Ascending aorta (tissue), 2 donors: ENCODE measurements at regions not wholly inside any gene's neighbourhood (a gene's known extent, or its start where the extent isn't known, plus 50 kb on each side); places are given as distances from the start of the nearest gene placed in this dataset.
"Not testable (repeated sequence)": the region's sequence is repeated elsewhere in the genome, so short reads cannot be mapped to it uniquely, and the experiment has no call there.

Experiments used
- DNase-seq, 2 donors: peaks; one replicate each; pipeline ENCODE4 v3.0.0-alpha.2; 2019; ENCODE audit warnings: low spot score in 2 of 2
- H3K27ac ChIP-seq, 2 donors: fragments of 200-600 bp; sonication (generic); one replicate each; pipeline ENCODE4 v1.5.1; 2016 to 2017; ENCODE audit warnings: mild to moderate bottlenecking in 1 of 2
- H3K27me3 ChIP-seq: fragments of 200-600 bp; sonication (generic); one replicate; pipeline ENCODE4 v1.5.1; 2017
- H3K36me3 ChIP-seq, 2 donors: fragments of 200-600 bp; sonication (generic); one replicate each; pipeline ENCODE4 v1.5.1; 2016
- H3K4me1 ChIP-seq, 2 donors: fragments of 200-600 bp; sonication (generic); one replicate each; pipeline ENCODE4 v1.5.1; 2016 to 2017; ENCODE audit warnings: mild to moderate bottlenecking in 1 of 2
- H3K4me3 ChIP-seq, 2 donors: fragments of 200-600 bp; sonication (generic); one replicate each; pipeline ENCODE4 v1.5.1; 2016 to 2017; ENCODE audit warnings: mild to moderate bottlenecking in 1 of 2
- H3K9me3 ChIP-seq, 2 donors: fragments of 200-600 bp; sonication (generic); one replicate each; pipeline ENCODE4 v1.5.1; 2016
- intact Hi-C: fragments of 100-400 bp; cut with DNase I; formaldehyde crosslinking; loops from one replicate; pipeline ENCODE4 v1.15.1; 2023
- TF ChIP-seq, protein P1 (sequence below), 3 experiments: fragments of 200-600 bp in 2 of 3; fragments of 450-650 bp in 1 of 3; sonication (generic) in 2 of 3; IDR thresholded peaks; one replicate each; pipeline ENCODE4 v1.5.1; 2016 to 2019; ENCODE audit warnings: antibody characterized with exemption in 3 of 3, mild to moderate bottlenecking in 1 of 3, moderate library complexity in 1 of 3

GRCh38 chr13:86918682-86919081 lies 752.5 kb upstream of the SLITRK5 start:
- intact Hi-C loops = no loop called here
- H3K9me3 ChIP-seq = no peaks in the 10 kb centered on the region
- H3K36me3 ChIP-seq = no peaks in the 10 kb centered on the region
- H3K4me3 ChIP-seq = no peak overlapping the region
- no peak for DNase-seq
- no peak overlapping the region for H3K27ac ChIP-seq
- no peaks in the 10 kb centered on the region for H3K27me3 ChIP-seq
- TF ChIP-seq, protein P1, sequence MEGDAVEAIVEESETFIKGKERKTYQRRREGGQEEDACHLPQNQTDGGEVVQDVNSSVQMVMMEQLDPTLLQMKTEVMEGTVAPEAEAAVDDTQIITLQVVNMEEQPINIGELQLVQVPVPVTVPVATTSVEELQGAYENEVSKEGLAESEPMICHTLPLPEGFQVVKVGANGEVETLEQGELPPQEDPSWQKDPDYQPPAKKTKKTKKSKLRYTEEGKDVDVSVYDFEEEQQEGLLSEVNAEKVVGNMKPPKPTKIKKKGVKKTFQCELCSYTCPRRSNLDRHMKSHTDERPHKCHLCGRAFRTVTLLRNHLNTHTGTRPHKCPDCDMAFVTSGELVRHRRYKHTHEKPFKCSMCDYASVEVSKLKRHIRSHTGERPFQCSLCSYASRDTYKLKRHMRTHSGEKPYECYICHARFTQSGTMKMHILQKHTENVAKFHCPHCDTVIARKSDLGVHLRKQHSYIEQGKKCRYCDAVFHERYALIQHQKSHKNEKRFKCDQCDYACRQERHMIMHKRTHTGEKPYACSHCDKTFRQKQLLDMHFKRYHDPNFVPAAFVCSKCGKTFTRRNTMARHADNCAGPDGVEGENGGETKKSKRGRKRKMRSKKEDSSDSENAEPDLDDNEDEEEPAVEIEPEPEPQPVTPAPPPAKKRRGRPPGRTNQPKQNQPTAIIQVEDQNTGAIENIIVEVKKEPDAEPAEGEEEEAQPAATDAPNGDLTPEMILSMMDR (IDR thresholded peaks at IDR 0.05) = no peak
- no peaks in the 10 kb centered on the region for H3K4me1 ChIP-seq

DNA sequence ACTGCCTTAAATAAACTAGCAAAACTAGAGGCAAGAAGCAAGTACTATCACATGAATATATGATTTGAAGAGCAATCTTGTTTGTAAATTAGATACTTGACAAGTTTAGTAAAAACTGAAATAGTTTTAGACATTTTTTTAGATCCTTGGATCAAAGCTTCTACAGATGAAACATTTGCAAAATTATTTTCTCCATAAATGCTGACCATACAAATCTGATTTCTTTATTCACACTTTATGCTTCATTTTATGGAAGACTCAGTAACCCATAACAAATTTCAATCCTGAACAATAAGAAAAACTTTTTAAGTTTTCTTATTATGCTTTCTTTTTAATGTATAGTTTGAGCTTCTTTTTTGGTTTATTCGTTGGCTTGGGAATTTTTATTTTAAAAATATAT lies 750.2 kb upstream of the SLITRK5 start:
- intact Hi-C loops = no loop called here
- H3K27ac ChIP-seq = no peak overlapping the region
- H3K36me3 ChIP-seq = no peaks in the 10 kb centered on the region
- no peak for DNase-seq
- H3K9me3 ChIP-seq = no peaks in the 10 kb centered on the region
- H3K4me1 ChIP-seq = no peaks in the 10 kb centered on the region
- H3K27me3 ChIP-seq = no peaks in the 10 kb centered on the region
- TF ChIP-seq, protein P1 (IDR thresholded peaks at IDR 0.05) = no peak
- H3K4me3 ChIP-seq = no peak overlapping the region

GRCh38 chr13:86922936-86923335 lies 748.2 kb upstream of the SLITRK5 start:
- Histone ChIP-seq H3K36me3 (no peaks in the 10 kb centered on the region), H3K27me3 (no peaks in the 10 kb centered on the region), H3K4me1 (no peaks in the 10 kb centered on the region), H3K4me3 (no peak overlapping the region), H3K27ac (no peak overlapping the region), H3K9me3 (no peaks in the 10 kb centered on the region)
- no peak for DNase-seq
- TF ChIP-seq, protein P1 (IDR thresholded peaks at IDR 0.05) = no peak
- intact Hi-C loops = no loop called here

DNA sequence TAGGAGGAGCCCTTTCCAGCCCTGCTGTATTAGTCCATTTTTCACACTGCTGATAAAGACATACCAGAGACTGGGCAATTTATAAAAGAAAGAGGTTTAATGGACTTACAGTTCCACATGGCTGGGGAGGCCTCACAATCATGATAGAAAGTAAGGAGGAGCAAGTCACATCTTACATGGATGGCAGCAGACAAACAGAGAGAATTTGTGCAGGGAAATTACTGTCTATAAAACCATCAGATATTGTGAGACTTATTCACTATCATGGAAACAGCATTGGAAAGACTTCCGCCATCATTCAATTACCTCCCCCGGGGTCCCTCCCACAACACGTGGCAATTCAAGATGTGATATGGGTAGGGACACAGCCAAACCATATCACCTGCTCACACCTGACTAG lies 744.3 kb upstream of the SLITRK5 start:
- H3K9me3 ChIP-seq, H3K4me1 ChIP-seq, H3K27ac ChIP-seq, intact Hi-C loops, H3K27me3 ChIP-seq, H3K4me3 ChIP-seq, H3K36me3 ChIP-seq, DNase-seq: not testable (repeated sequence)

- Histone ChIP-seq H3K4me3 (no peak overlapping the region), H3K27ac (no peak overlapping the region), H3K36me3 (no peaks in the 10 kb centered on the region), H3K27me3 (no peaks in the 10 kb centered on the region), H3K4me1 (no peaks in the 10 kb centered on the region), H3K9me3 (no peaks in the 10 kb centered on the region)
- DNase-seq = no peak
- intact Hi-C loops = no loop called here
- TF ChIP-seq, protein P1 (IDR thresholded peaks at IDR 0.05) = no peak
Observed at GRCh38 chr13:86932776-86933334, 738.3 kb upstream of the SLITRK5 start.

- H3K4me1 ChIP-seq = no peaks in the 10 kb centered on the region
- no peaks in the 10 kb centered on the region for H3K27me3 ChIP-seq
- no peaks in the 10 kb centered on the region for H3K9me3 ChIP-seq
- intact Hi-C loops = no loop called here
- H3K4me3 ChIP-seq = no peak overlapping the region
- DNase-seq = no peak
- H3K36me3 ChIP-seq = no peaks in the 10 kb centered on the region
- TF ChIP-seq, protein P1 (IDR thresholded peaks at IDR 0.05) = no peak
- no peak overlapping the region for H3K27ac ChIP-seq
Observed at GRCh38 chr13:86933676-86934075, 737.5 kb upstream of the SLITRK5 start.
